ENCODE measurements at regions not wholly inside any gene's neighbourhood (a gene's known extent, or its start where the extent isn't known, plus 50 kb on each side); places are given as distances from the start of the nearest gene placed in this dataset.

DNA sequence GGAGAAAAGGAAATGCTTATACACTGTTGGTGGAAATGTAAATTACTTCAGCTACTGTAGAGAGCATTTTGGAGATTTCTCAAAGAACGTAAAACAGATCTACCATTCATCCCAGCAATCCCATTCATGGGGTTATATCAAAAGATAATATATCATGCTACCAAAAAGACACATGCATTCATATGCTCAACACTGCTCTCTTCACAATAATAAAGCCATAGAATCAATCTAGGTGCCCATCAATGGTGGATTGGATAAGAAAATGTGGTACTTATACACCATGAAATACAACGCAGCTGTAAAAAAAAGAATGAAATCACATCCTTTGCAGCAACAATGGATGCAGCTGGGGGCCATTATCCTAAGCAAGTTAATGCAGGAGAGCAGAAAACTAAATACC lies 1487.7 kb upstream of the SEL1L start:
- no peak overlapping the region for H3K27ac ChIP-seq
- WGBS, 2 donors, result 90 to 91% methylated on average over 2 of the region's 2 CpGs
- intact Hi-C loops (cut with DNase I), result no loop called here
- DNase-seq, result no peak
- no peaks in the 10 kb centered on the region for H3K36me3 ChIP-seq
- H3K27me3 ChIP-seq, result no peaks in the 10 kb centered on the region
- no peak overlapping the region for H3K4me3 ChIP-seq
- H3K4me1 ChIP-seq, result no peaks in the 10 kb centered on the region
- H3K9me3 ChIP-seq, result no peaks in the 10 kb centered on the region
- TF ChIP-seq, protein P1, sequence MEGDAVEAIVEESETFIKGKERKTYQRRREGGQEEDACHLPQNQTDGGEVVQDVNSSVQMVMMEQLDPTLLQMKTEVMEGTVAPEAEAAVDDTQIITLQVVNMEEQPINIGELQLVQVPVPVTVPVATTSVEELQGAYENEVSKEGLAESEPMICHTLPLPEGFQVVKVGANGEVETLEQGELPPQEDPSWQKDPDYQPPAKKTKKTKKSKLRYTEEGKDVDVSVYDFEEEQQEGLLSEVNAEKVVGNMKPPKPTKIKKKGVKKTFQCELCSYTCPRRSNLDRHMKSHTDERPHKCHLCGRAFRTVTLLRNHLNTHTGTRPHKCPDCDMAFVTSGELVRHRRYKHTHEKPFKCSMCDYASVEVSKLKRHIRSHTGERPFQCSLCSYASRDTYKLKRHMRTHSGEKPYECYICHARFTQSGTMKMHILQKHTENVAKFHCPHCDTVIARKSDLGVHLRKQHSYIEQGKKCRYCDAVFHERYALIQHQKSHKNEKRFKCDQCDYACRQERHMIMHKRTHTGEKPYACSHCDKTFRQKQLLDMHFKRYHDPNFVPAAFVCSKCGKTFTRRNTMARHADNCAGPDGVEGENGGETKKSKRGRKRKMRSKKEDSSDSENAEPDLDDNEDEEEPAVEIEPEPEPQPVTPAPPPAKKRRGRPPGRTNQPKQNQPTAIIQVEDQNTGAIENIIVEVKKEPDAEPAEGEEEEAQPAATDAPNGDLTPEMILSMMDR (IDR thresholded peaks at IDR 0.05), result no peak
- TF ChIP-seq POLR2AphosphoS5 (IDR thresholded peaks at IDR 0.05), result no peak
- TF ChIP-seq EP300 (IDR thresholded peaks at IDR 0.05), result no peak
- TF ChIP-seq POLR2A (IDR thresholded peaks at IDR 0.05), result no peak

DNA sequence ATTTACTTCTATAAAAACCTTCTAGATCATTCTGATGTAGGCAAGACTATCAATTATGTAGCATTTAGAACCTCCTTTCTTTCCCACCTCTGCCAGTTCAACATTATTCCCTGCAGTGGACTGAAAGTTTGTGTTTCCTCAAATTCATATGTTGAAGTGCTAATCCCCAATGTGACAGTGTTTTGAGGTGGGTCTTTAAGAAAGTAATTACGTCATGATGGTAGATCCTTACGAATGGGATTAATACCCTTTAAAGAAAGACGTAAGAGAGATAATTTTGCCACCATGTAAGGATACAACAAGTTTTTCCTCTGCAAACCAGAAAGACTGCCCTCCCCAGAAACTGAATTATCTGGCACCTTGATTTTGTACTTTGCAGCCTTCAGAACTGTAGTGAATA lies 1489.7 kb upstream of the SEL1L start:
- intact Hi-C loops (cut with DNase I), result no loop called here
- H3K4me1 ChIP-seq, result no peaks in the 10 kb centered on the region
- no peak for TF ChIP-seq POLR2A (IDR thresholded peaks at IDR 0.05)
- TF ChIP-seq POLR2AphosphoS5 (IDR thresholded peaks at IDR 0.05), result no peak
- TF ChIP-seq, protein P1 (IDR thresholded peaks at IDR 0.05), result no peak
- TF ChIP-seq EP300 (IDR thresholded peaks at IDR 0.05), result no peak
- no peaks in the 10 kb centered on the region for H3K36me3 ChIP-seq
- no peaks in the 10 kb centered on the region for H3K27me3 ChIP-seq
- H3K27ac ChIP-seq, result no peak overlapping the region
- 86 to 92% methylated on average over 3 of the region's 3 CpGs for WGBS, 2 donors
- no peak overlapping the region for H3K4me3 ChIP-seq
- DNase-seq, result no peak
- H3K9me3 ChIP-seq, result no peaks in the 10 kb centered on the region

DNA sequence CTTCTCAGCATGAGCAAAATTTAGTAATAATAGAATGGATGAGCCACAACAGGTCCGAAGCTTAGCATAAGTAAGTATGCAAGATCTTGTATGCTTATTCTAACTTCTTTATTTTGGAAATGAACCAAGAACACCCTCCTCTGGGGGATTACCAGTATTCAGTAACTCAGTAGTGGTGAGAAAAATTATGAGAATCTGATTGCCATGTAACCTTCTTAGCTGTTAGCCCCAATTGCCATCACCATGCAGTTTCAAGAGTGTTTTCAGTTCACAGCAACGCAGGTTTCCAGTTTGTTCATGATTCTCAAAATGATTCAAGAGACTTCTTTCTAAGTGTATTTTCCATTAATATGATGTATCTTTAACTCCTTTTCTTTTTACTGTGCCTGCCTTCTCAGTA lies 1507.6 kb upstream of the SEL1L start:
- no peak overlapping the region for H3K4me3 ChIP-seq
- 83 to 90% methylated on average over 2 of the region's 2 CpGs for WGBS, 2 donors
- H3K4me1 ChIP-seq, result no peaks in the 10 kb centered on the region
- intact Hi-C loops (cut with DNase I), result no loop called here
- no peaks in the 10 kb centered on the region for H3K9me3 ChIP-seq
- H3K27me3 ChIP-seq, result no peaks in the 10 kb centered on the region
- H3K36me3 ChIP-seq, result no peaks in the 10 kb centered on the region
- no peak for DNase-seq
- no peak overlapping the region for H3K27ac ChIP-seq
- TF ChIP-seq POLR2AphosphoS5 (IDR thresholded peaks at IDR 0.05), result no peak
- TF ChIP-seq POLR2A (IDR thresholded peaks at IDR 0.05), result no peak
- TF ChIP-seq EP300 (IDR thresholded peaks at IDR 0.05), result no peak
- TF ChIP-seq, protein P1 (IDR thresholded peaks at IDR 0.05), result no peak

DNA sequence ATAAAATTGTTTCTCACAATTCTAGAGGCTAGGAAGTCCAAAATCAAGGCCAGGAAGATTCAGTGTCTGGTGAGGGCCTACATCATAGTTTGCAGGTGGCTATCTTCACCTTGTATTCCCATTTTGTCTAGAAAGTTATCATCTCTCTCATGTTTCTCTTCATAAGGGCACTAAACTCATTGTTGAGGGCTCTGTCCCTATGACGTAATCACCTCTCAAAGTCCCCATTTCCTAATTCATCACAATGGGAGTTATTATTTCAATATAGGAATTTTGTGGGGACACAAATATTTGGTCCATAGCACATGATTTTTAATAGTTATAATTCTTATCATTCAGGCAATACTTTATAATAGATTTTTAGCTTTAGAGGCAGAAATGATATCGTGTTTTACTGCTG lies 1509.2 kb upstream of the SEL1L start:
- no peak overlapping the region for H3K4me3 ChIP-seq
- H3K36me3 ChIP-seq, result no peaks in the 10 kb centered on the region
- no peaks in the 10 kb centered on the region for H3K9me3 ChIP-seq
- no peaks in the 10 kb centered on the region for H3K27me3 ChIP-seq
- no peak for DNase-seq
- intact Hi-C loops (cut with DNase I), result no loop called here
- no peak overlapping the region for H3K27ac ChIP-seq
- TF ChIP-seq EP300 (IDR thresholded peaks at IDR 0.05), result no peak
- TF ChIP-seq, protein P1 (IDR thresholded peaks at IDR 0.05), result no peak
- no peak for TF ChIP-seq POLR2A (IDR thresholded peaks at IDR 0.05)
- TF ChIP-seq POLR2AphosphoS5 (IDR thresholded peaks at IDR 0.05), result no peak
- H3K4me1 ChIP-seq, result peaks cover 0 to 7% (median 2%) of the 10 kb centered on the region in 4 donors
- WGBS, 2 donors, result 31 to 38% methylated on average over 2 of the region's 2 CpGs

DNA sequence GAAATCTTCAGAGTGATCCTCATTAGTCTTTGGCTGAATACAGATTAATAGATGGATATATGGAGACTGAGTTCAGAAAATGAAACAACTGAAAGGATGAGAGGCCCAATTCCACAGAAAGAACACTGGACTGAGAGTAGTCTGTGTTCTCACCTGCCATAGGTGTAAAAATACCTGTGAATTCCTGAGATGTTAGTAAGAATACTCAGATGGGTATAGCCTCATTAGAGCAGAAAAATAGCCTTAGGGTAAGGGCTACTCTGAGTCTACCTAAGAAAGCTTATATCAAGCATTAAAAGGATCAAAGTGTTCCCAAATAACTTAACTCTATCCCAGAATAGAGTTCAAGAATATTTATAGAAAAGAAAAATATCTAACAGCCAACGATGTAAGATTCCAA lies 1510.3 kb upstream of the SEL1L start:
- no peaks in the 10 kb centered on the region for H3K27me3 ChIP-seq
- WGBS, 2 donors, result 88% methylated on average over 1 of the region's 1 CpG
- no peaks in the 10 kb centered on the region for H3K36me3 ChIP-seq
- TF ChIP-seq EP300 (IDR thresholded peaks at IDR 0.05), result no peak
- TF ChIP-seq, protein P1 (IDR thresholded peaks at IDR 0.05), result no peak
- TF ChIP-seq POLR2AphosphoS5 (IDR thresholded peaks at IDR 0.05), result no peak
- TF ChIP-seq POLR2A (IDR thresholded peaks at IDR 0.05), result no peak
- intact Hi-C loops (cut with DNase I), result no loop called here
- no peak for DNase-seq
- peaks cover 0 to 7% (median 2%) of the 10 kb centered on the region in 4 donors for H3K4me1 ChIP-seq
- H3K27ac ChIP-seq, result no peak overlapping the region
- no peaks in the 10 kb centered on the region for H3K9me3 ChIP-seq
- no peak overlapping the region for H3K4me3 ChIP-seq

Data from sigmoid colon (tissue), 6 donors.